IPS-20b (cell line): ENCODE measurements at regions not wholly inside any gene's neighbourhood (a gene's known extent, or its start where the extent isn't known, plus 50 kb on each side); places are given as distances from the start of the nearest gene placed in this dataset.

Source experiments
- H3K27ac ChIP-seq: one replicate; pipeline ENCODE4 v1.5.1; 2013; ENCODE audit warnings: low read length
- H3K27me3 ChIP-seq: 2 replicates; pipeline ENCODE4 v1.6.1; 2013; ENCODE audit warnings: mild to moderate bottlenecking, low read length, inconsistent platforms; ENCODE audit not compliant: insufficient read depth
- H3K36me3 ChIP-seq: 2 replicates; pipeline ENCODE4 v1.6.1; 2013; ENCODE audit warnings: low read depth, mild to moderate bottlenecking, inconsistent platforms, low read length, moderate library complexity; ENCODE audit not compliant: insufficient read depth
- H3K4me1 ChIP-seq: 2 replicates; pipeline ENCODE4 v1.6.1; 2013; ENCODE audit warnings: mild to moderate bottlenecking, control low read depth, inconsistent platforms, low read length, moderate library complexity; ENCODE audit not compliant: insufficient read depth
- H3K4me3 ChIP-seq: 2 replicates; pipeline ENCODE4 v1.5.1; 2013; ENCODE audit warnings: mild to moderate bottlenecking, low read length, inconsistent platforms
- H3K9ac ChIP-seq: 2 replicates; pipeline ENCODE4 v1.6.1; 2013; ENCODE audit warnings: low read depth, mild to moderate bottlenecking, inconsistent platforms, low read length, moderate library complexity
- H3K9me3 ChIP-seq: 2 replicates; pipeline ENCODE4 v1.6.1; 2013; ENCODE audit warnings: mild to moderate bottlenecking, low read depth, low read length, inconsistent platforms; ENCODE audit not compliant: insufficient read depth

DNA sequence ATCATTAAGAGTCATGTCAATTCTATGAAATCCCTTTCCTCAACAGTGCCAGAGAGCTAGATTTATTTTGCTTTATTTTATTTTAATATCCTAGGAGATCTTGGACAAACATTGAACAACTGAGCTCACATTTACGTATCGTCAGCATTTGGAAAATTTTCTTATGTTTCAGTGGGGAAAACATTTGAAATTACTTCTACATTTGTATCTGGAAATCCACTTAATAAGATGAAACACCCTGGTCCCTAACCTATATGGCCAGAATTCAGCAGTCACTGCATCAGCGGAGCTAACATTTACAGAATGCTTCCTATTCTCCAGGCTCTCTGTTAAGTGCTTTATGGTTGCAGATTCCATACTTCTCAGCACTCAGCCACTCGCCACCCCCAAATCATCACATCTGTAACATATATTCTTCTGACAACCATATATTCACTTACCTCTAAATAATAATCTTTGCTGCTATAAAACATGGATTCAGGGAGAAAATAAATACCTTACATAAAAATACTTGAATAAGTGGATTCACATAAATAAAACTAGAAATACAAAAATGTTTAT is 773.9 kb downstream of the JRKL start:
- Histone ChIP-seq H3K27ac (no peak overlapping the region), H3K4me1 (peaks cover 8% of the 10 kb centered on the region; the same call in 1 of the 2 replicates), H3K27me3 (no peaks in the 10 kb centered on the region), H3K9ac (no peak overlapping the region), H3K9me3 (no peaks in the 10 kb centered on the region), H3K36me3 (no peaks in the 10 kb centered on the region), H3K4me3 (no peak overlapping the region)

- Histone ChIP-seq H3K9ac (no peak overlapping the region), H3K36me3 (no peaks in the 10 kb centered on the region), H3K27ac (no peak overlapping the region), H3K9me3 (no peaks in the 10 kb centered on the region), H3K4me1 (peaks cover 8% of the 10 kb centered on the region; the same call in 1 of the 2 replicates), H3K4me3 (no peak overlapping the region), H3K27me3 (no peaks in the 10 kb centered on the region)
Measured at GRCh38 chr11:97201743-97202612, 812.2 kb downstream of the JRKL start.

DNA sequence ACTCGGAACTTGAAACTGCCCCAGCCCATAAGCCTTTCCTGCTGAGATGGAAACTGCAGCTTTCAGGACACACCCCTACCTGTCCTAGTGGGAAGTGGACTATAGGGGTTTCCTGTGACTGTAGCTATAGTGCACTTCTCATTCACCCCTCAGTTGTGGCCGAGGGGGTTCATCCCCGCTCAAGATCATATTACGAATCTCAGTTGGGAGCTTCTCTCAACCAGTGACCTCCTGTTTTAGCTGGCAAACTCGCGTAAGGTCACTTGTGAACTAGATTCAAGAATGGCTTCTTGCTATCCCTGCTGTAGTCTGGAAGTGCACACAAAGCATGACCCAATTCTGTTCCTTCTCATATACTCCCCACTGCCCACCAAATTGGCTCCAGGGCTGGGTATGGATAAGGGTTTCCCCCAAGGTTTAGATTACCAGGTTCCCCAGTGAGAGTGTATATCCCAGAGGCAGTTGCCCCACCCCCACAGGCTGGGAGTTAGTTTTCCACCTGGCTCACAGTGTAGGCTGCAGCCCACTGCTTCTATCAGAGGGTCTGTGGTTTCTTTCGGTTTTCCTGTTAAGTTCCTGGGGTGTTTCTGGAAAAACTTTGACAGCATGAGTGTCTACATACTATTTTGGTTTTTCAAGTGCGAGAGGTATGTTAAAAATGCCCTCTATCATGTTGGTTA is 812.9 kb downstream of the JRKL start:
- H3K4me3 ChIP-seq: peak overlapping the region; percentile 15; the same call in 1 of the 2 replicates
- no peaks in the 10 kb centered on the region for H3K9me3 ChIP-seq
- no peak overlapping the region for H3K9ac ChIP-seq
- no peaks in the 10 kb centered on the region for H3K27me3 ChIP-seq
- peaks cover 8% of the 10 kb centered on the region; the same call in 1 of the 2 replicates for H3K4me1 ChIP-seq
- H3K36me3 ChIP-seq: no peaks in the 10 kb centered on the region
- peak overlapping the region; percentile 19 for H3K27ac ChIP-seq

DNA sequence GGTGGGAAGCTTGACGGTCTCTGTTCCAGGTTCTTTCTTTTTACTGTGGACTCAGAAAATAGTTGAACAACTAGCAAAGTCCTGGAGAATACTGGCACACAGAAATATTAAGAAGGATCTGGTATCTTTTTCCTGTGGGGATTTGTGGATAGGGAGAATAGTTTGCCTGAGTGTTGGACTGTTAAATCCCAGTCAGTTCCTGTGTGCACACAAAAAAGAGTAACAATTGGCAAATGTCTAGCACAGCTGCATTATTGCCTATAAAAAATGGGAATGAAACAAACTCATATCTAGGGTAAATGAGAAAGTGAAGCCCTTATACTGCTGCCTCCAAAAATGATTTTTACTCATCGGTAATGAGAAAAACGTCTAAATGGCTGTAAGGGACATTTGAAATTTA is 828.2 kb downstream of the JRKL start:
- Histone ChIP-seq H3K4me1 (no peaks in the 10 kb centered on the region), H3K4me3 (no peak overlapping the region), H3K9ac (no peak overlapping the region), H3K27me3 (no peaks in the 10 kb centered on the region), H3K9me3 (no peaks in the 10 kb centered on the region), H3K36me3 (no peaks in the 10 kb centered on the region), H3K27ac (no peak overlapping the region)

- H3K27me3 ChIP-seq: no peaks in the 10 kb centered on the region
- H3K36me3 ChIP-seq: no peaks in the 10 kb centered on the region
- no peak overlapping the region for H3K4me3 ChIP-seq
- H3K9me3 ChIP-seq: no peaks in the 10 kb centered on the region
- H3K4me1 ChIP-seq: no peaks in the 10 kb centered on the region
- no peak overlapping the region for H3K9ac ChIP-seq
- H3K27ac ChIP-seq: no peak overlapping the region
Measured at GRCh38 chr11:97223647-97224046, 833.8 kb downstream of the JRKL start.

GRCh38 chr11:97224396-97224795 is 834.6 kb downstream of the JRKL start:
- Histone ChIP-seq H3K36me3 (no peaks in the 10 kb centered on the region), H3K4me3 (no peak overlapping the region), H3K9me3 (no peaks in the 10 kb centered on the region), H3K4me1 (no peaks in the 10 kb centered on the region), H3K27me3 (no peaks in the 10 kb centered on the region), H3K27ac (no peak overlapping the region), H3K9ac (no peak overlapping the region)

DNA sequence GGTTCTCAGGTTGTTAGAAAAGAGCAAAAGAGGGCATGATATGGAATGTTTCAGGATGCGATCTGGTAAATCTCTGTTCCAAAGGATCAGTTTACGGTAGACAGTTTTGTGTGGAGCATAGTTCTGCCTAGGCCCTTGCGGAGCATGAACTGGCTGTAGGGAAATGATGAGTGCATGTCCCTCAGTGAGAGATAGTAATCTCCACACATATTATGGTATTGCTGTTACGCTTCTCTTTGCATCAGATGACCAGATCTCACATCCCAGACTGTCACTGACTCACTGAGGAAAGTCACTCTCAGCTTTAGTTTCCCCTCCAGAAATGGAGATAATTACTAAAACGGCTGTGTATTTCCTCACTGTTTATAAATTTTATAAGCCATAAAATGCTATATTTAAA is 836.0 kb downstream of the JRKL start:
- Histone ChIP-seq H3K36me3 (no peaks in the 10 kb centered on the region), H3K9me3 (no peaks in the 10 kb centered on the region), H3K27me3 (no peaks in the 10 kb centered on the region), H3K9ac (no peak overlapping the region), H3K4me1 (no peaks in the 10 kb centered on the region), H3K27ac (no peak overlapping the region), H3K4me3 (no peak overlapping the region)

DNA sequence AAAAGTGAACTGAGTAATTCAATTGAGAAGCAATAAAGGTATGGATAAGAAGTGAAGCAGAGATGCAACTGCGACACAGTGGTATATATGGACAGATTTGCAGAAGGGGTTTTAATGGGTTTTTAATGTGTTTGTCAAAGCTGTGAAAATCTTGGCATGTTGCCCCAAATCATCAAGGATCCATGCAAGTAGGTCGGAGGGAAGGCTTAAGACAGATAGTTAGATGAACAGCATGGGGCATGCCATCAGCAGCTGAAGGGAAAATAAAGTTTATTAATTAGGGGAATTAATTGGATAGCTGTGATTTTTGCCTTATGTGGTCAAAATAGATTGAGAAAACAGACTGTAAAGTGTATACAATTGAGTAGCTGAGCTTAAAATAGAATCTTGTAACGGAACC is 840.1 kb downstream of the JRKL start:
- H3K9ac ChIP-seq: no peak overlapping the region
- H3K4me1 ChIP-seq: no peaks in the 10 kb centered on the region
- H3K27ac ChIP-seq: no peak overlapping the region
- no peak overlapping the region for H3K4me3 ChIP-seq
- H3K27me3 ChIP-seq: no peaks in the 10 kb centered on the region
- no peaks in the 10 kb centered on the region for H3K36me3 ChIP-seq
- no peaks in the 10 kb centered on the region for H3K9me3 ChIP-seq

- H3K36me3 ChIP-seq: no peaks in the 10 kb centered on the region
- no peak overlapping the region for H3K27ac ChIP-seq
- no peak overlapping the region for H3K9ac ChIP-seq
- H3K4me1 ChIP-seq: no peaks in the 10 kb centered on the region
- H3K27me3 ChIP-seq: no peaks in the 10 kb centered on the region
- H3K4me3 ChIP-seq: no peak overlapping the region
- no peaks in the 10 kb centered on the region for H3K9me3 ChIP-seq
Measured at GRCh38 chr11:97231231-97231630, 841.4 kb downstream of the JRKL start.

DNA sequence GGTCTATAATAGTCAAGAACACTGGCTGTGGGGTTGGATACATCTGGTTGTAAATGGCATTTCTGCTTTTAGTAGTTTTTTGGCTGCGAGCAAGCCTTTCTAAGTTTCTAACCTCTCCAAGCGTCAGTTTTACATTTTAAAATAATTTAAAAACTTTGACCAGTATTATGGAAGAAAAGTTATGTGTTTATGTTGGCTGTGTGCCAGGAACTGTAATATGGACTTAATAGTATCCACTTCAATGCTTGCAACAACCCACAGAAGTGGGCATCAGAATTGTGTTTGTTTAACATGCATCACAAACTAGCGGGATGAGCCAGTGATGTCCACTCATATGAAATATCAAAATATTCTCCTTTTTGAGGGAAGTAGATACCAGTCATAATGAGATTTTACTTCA is 844.2 kb downstream of the JRKL start:
- Histone ChIP-seq H3K27ac (no peak overlapping the region), H3K9ac (no peak overlapping the region), H3K9me3 (no peaks in the 10 kb centered on the region), H3K27me3 (no peaks in the 10 kb centered on the region), H3K4me3 (no peak overlapping the region), H3K36me3 (no peaks in the 10 kb centered on the region), H3K4me1 (no peaks in the 10 kb centered on the region)

DNA sequence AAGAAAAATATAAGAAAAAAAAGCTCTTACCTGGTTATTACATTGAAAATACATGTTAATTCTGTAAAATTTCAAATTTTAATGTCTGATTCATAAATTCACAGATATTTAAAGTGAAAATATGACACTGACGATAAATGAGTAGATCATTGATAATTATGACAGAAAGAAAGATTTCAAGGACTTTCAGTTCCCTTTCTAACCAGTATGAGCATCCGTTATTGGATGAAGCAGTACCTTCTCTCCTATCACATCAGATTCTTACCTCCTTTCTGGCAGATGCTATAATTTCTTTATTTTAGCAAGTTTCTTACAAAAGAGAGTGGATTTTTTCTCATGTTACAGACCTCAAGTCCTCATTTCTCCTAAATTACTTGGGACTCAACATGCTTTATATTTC is 847.3 kb downstream of the JRKL start:
- no peak overlapping the region for H3K9ac ChIP-seq
- no peaks in the 10 kb centered on the region for H3K36me3 ChIP-seq
- H3K27me3 ChIP-seq: no peaks in the 10 kb centered on the region
- H3K9me3 ChIP-seq: no peaks in the 10 kb centered on the region
- no peaks in the 10 kb centered on the region for H3K4me1 ChIP-seq
- no peak overlapping the region for H3K27ac ChIP-seq
- no peak overlapping the region for H3K4me3 ChIP-seq

- H3K9me3 ChIP-seq: no peaks in the 10 kb centered on the region
- no peak overlapping the region for H3K4me3 ChIP-seq
- H3K36me3 ChIP-seq: no peaks in the 10 kb centered on the region
- no peak overlapping the region for H3K9ac ChIP-seq
- H3K27me3 ChIP-seq: no peaks in the 10 kb centered on the region
- H3K27ac ChIP-seq: no peak overlapping the region
- no peaks in the 10 kb centered on the region for H3K4me1 ChIP-seq
Measured at GRCh38 chr11:97247601-97248000, 857.8 kb downstream of the JRKL start.
